Mesendoderm (in vitro differentiated cells): ENCODE measurements at regions not wholly inside any gene's neighbourhood (a gene's known extent, or its start where the extent isn't known, plus 50 kb on each side); places are given as distances from the start of the nearest gene placed in this dataset.

Experiments used
- DNase-seq: peaks from one replicate; pipeline ENCODE4 v3.0.0; 2013
- H2AK5ac ChIP-seq: 2 replicates; pipeline ENCODE4 v1.6.1; 2013; ENCODE audit warnings: low read length, inconsistent platforms
- H2BK120ac ChIP-seq: 2 replicates; pipeline ENCODE4 v1.6.1; 2013; ENCODE audit warnings: low read depth, mild to moderate bottlenecking, low read length, moderate library complexity, mixed read lengths
- H2BK15ac ChIP-seq: replicated peaks from 2 replicates; pipeline ENCODE4 v1.6.1; 2013; ENCODE audit warnings: low read depth, mild to moderate bottlenecking, moderate library complexity
- H2BK5ac ChIP-seq: 2 replicates; pipeline ENCODE4 v1.6.1; 2013; ENCODE audit warnings: low read length, inconsistent platforms
- H3K18ac ChIP-seq: 2 replicates; pipeline ENCODE4 v1.6.1; 2013; ENCODE audit warnings: mild to moderate bottlenecking, low read length, mixed read lengths
- H3K23ac ChIP-seq: one replicate; pipeline ENCODE4 v1.6.1; 2013; ENCODE audit warnings: low read length
- H3K27ac ChIP-seq: 2 replicates; pipeline ENCODE4 v1.5.1; 2013; ENCODE audit warnings: low read depth, mild to moderate bottlenecking, inconsistent platforms, low read length, moderate library complexity
- H3K27me3 ChIP-seq: 2 replicates; pipeline ENCODE4 v1.6.1; 2013; ENCODE audit warnings: low read length, control low read depth, mild to moderate bottlenecking, inconsistent platforms; ENCODE audit not compliant: insufficient read depth, poor library complexity
- H3K36me3 ChIP-seq: 2 replicates; pipeline ENCODE4 v1.6.1; 2013; ENCODE audit warnings: low read length, inconsistent platforms; ENCODE audit not compliant: control insufficient read depth, insufficient read depth
- H3K4ac ChIP-seq: one replicate; pipeline ENCODE4 v1.6.1; 2013; ENCODE audit warnings: low read depth, mild to moderate bottlenecking, low read length, moderate library complexity
- H3K4me1 ChIP-seq: 2 replicates; pipeline ENCODE4 v1.6.1; 2013; ENCODE audit warnings: low read depth, low read length, inconsistent platforms; ENCODE audit not compliant: control insufficient read depth
- H3K4me2 ChIP-seq: 2 replicates; pipeline ENCODE4 v1.6.1; 2013; ENCODE audit warnings: low read length
- H3K4me3 ChIP-seq: 2 replicates; pipeline ENCODE4 v1.5.1; 2013; ENCODE audit warnings: mild to moderate bottlenecking, low read length
- H3K56ac ChIP-seq: one replicate; pipeline ENCODE4 v1.6.1; 2013; ENCODE audit warnings: low read length
- H3K79me1 ChIP-seq: 2 replicates; pipeline ENCODE4 v1.6.1; 2013; ENCODE audit warnings: low read length, inconsistent platforms
- H3K79me2 ChIP-seq: 2 replicates; pipeline ENCODE4 v1.6.1; 2013; ENCODE audit warnings: mild to moderate bottlenecking, low read length; ENCODE audit not compliant: control insufficient read depth, insufficient read depth
- H3K9ac ChIP-seq: 2 replicates; pipeline ENCODE4 v1.6.1; 2013; ENCODE audit warnings: low read length, inconsistent platforms
- H4K5ac ChIP-seq: one replicate; pipeline ENCODE4 v1.6.1; 2013; ENCODE audit warnings: low read length
- H4K8ac ChIP-seq: one replicate; pipeline ENCODE4 v1.6.1; 2013; ENCODE audit warnings: low read depth, mild to moderate bottlenecking, control low read depth, low read length, moderate library complexity
- WGBS: extraction: QIAGEN DNeasy Blood & Tissue Kit; methylation state at CpG from one replicate; pipeline ENCODE4 v1.1.7; 2013; ENCODE audit warnings: low lambda C conversion rate, missing lambda C conversion rate; ENCODE audit not compliant: insufficient coverage; ENCODE audit errors: extremely low coverage; 5-methylcytosine and 5-hydroxymethylcytosine counted together

DNA sequence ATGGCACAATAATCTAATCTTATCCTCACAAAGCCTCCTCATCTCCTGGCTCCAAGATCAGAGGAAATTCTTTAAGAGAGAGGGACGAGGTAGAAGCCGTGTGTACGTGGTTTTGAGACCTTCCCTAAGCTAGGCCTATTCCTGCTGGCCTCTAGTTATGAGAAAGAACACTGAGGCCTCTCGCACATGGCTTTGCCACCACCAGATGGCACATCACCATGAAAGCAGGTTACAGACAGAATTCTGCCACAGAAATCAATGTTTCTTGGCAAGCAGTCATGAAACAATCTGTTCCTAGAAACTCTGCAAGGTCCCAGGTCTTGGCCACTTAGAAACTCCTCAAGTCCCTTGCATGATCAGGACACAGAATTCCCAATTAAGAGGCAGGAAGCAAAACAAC is 268.2 kb upstream of the TAS2R1 start:
- DNase-seq, result peak; percentile 71
- Histone ChIP-seq H3K27ac (no peak overlapping the region), H4K8ac (no peak overlapping the region), H3K27me3 (no peaks in the 10 kb centered on the region), H2AK5ac (no peak overlapping the region), H4K5ac (no peak overlapping the region), H3K9ac (no peak overlapping the region), H3K36me3 (no peaks in the 10 kb centered on the region), H3K23ac (no peak overlapping the region), H3K79me2 (no peaks in the 10 kb centered on the region), H2BK15ac (no peak overlapping the region), H3K4me2 (no peak overlapping the region), H3K4ac (no peak overlapping the region), H2BK5ac (no peak overlapping the region), H2BK120ac (no peak overlapping the region), H3K4me1 (peaks cover 6% of the 10 kb centered on the region), H3K79me1 (no peaks in the 10 kb centered on the region), H3K4me3 (no peak overlapping the region), H3K18ac (peak overlapping the region; percentile 51), H3K56ac (no peak overlapping the region)
- WGBS, result no CpG with 5 or more reads among the region's 4 CpGs

- H3K27ac ChIP-seq, result no peak overlapping the region
- H2AK5ac ChIP-seq, result no peak overlapping the region
- WGBS, result no CpG with 5 or more reads among the region's 5 CpGs
These were observed 265.1 kb upstream of the TAS2R1 start for GRCh38 chr5:9895302-9895645.

DNA sequence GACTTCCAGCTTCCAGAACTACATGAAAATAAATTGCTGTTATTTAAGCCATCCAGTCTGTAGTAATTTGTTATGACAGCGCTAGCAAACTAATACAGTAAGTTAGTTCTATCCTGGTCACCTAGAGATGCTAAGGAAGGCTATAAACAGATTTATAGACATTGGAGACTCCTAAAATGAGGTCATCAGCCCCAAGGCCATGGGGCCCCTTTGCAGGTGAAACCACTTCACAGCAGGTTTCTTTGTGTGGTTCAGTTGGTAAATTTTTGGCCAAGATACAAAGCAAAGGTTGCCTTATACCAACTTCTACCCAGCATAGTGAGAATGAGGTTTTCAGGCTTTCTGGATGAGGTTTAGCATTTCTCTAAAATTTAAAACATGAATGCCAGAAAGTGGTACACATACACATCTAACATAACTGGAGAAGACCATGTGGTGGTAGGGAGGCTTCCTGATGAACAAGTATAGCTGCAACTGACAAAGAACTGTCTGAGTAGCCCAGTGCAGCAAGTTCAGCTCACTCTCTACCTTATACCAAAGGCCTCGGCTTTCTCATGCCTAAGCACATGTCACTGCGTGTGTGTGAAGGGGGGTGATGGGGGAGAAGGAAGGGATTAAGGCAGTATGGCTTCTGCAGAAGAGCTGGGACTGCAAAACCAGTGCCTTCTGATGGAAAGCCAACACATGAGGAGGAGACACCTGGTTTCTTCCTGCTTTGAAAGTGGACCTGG is 264.6 kb upstream of the TAS2R1 start:
- Histone ChIP-seq H2AK5ac (peak overlapping the region; percentile 62), H4K8ac (no peak overlapping the region), H3K56ac (no peak overlapping the region), H3K9ac (no peak overlapping the region), H4K5ac (no peak overlapping the region), H3K36me3 (no peaks in the 10 kb centered on the region), H3K18ac (no peak overlapping the region), H3K23ac (peak overlapping the region; percentile 37), H3K27me3 (no peaks in the 10 kb centered on the region), H2BK15ac (no peak overlapping the region), H3K4me2 (no peak overlapping the region), H3K27ac (no peak overlapping the region), H2BK120ac (no peak overlapping the region), H3K4me1 (peaks cover 6% of the 10 kb centered on the region), H2BK5ac (no peak overlapping the region), H3K79me1 (no peaks in the 10 kb centered on the region), H3K4ac (no peak overlapping the region), H3K4me3 (no peak overlapping the region), H3K79me2 (no peaks in the 10 kb centered on the region)
- peak; percentile 17 for DNase-seq
- WGBS, result no CpG with 5 or more reads among the region's 3 CpGs

More at GRCh38 chr5:9895302-9895645, 265.1 kb upstream of the TAS2R1 start:
- no peaks in the 10 kb centered on the region for H3K79me2 ChIP-seq
- H3K23ac ChIP-seq, result no peak overlapping the region
- H2BK120ac ChIP-seq, result no peak overlapping the region
- H4K8ac ChIP-seq, result no peak overlapping the region
- H2BK15ac ChIP-seq, result no peak overlapping the region
- no peak overlapping the region for H3K9ac ChIP-seq
- peak; percentile 56 for DNase-seq
- no peaks in the 10 kb centered on the region for H3K36me3 ChIP-seq
- H3K4me1 ChIP-seq, result peaks cover 6% of the 10 kb centered on the region
- no peak overlapping the region for H3K4ac ChIP-seq
- H3K27me3 ChIP-seq, result no peaks in the 10 kb centered on the region
- H3K79me1 ChIP-seq, result no peaks in the 10 kb centered on the region
- H2BK5ac ChIP-seq, result no peak overlapping the region
- no peak overlapping the region for H3K18ac ChIP-seq
- no peak overlapping the region for H3K4me2 ChIP-seq
- H4K5ac ChIP-seq, result no peak overlapping the region
- no peak overlapping the region for H3K56ac ChIP-seq
- no peak overlapping the region for H3K4me3 ChIP-seq

GRCh38 chr5:9892696-9893095 is 262.5 kb upstream of the TAS2R1 start:
- Histone ChIP-seq H4K5ac (no peak overlapping the region), H4K8ac (no peak overlapping the region), H3K4ac (no peak overlapping the region), H2BK5ac (no peak overlapping the region), H3K27ac (no peak overlapping the region), H3K18ac (no peak overlapping the region), H3K9ac (no peak overlapping the region), H2BK120ac (no peak overlapping the region), H2AK5ac (no peak overlapping the region), H3K36me3 (no peaks in the 10 kb centered on the region), H3K27me3 (no peaks in the 10 kb centered on the region), H3K79me2 (no peaks in the 10 kb centered on the region), H2BK15ac (no peak overlapping the region), H3K23ac (no peak overlapping the region), H3K79me1 (no peaks in the 10 kb centered on the region), H3K4me1 (peaks cover 8% of the 10 kb centered on the region), H3K4me3 (no peak overlapping the region), H3K56ac (no peak overlapping the region), H3K4me2 (no peak overlapping the region)
- no CpG with 5 or more reads among the region's 3 CpGs for WGBS
- no peak for DNase-seq

DNA sequence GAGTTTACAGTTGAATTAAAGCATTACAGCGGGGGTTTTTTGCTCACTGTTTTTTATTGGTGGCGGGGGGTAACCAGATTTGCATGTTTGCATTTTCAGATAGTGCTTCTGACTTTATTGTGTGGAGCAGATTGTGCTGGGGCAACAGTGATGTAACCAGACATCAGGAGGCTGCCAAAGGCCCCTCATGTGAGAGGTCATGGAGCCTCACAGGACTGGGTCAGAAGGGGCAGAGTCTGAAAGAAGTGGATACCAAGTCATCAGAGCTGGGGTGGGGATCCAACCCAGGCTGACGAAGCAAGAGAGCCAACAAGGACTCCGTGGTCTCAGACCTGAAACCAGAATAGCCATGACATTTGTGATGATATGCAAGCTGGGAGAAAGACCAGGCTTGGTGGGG is 259.4 kb upstream of the TAS2R1 start:
- WGBS, result no CpG with 5 or more reads among the region's 4 CpGs
- Histone ChIP-seq H3K79me1 (no peaks in the 10 kb centered on the region), H2AK5ac (no peak overlapping the region), H4K8ac (no peak overlapping the region), H3K79me2 (no peaks in the 10 kb centered on the region), H3K4me1 (peaks cover 5% of the 10 kb centered on the region), H3K27ac (no peak overlapping the region), H3K27me3 (no peaks in the 10 kb centered on the region), H3K9ac (no peak overlapping the region), H3K18ac (no peak overlapping the region), H3K4me3 (no peak overlapping the region), H3K23ac (no peak overlapping the region), H3K4ac (no peak overlapping the region), H3K36me3 (no peaks in the 10 kb centered on the region), H4K5ac (no peak overlapping the region), H3K4me2 (no peak overlapping the region), H3K56ac (no peak overlapping the region), H2BK15ac (no peak overlapping the region), H2BK120ac (no peak overlapping the region), H2BK5ac (no peak overlapping the region)
- DNase-seq, result no peak

- no CpG with 5 or more reads among the region's 3 CpGs for WGBS
- Histone ChIP-seq H3K79me2 (no peaks in the 10 kb centered on the region), H3K27ac (no peak overlapping the region), H2AK5ac (no peak overlapping the region), H3K4me3 (no peak overlapping the region), H3K9ac (no peak overlapping the region), H3K56ac (no peak overlapping the region), H3K79me1 (no peaks in the 10 kb centered on the region), H3K36me3 (no peaks in the 10 kb centered on the region), H3K4me2 (no peak overlapping the region), H4K5ac (no peak overlapping the region), H3K4me1 (peaks cover 5% of the 10 kb centered on the region), H2BK5ac (no peak overlapping the region), H2BK120ac (no peak overlapping the region), H3K18ac (peak overlapping the region; percentile 4), H4K8ac (no peak overlapping the region), H3K4ac (no peak overlapping the region), H2BK15ac (no peak overlapping the region), H3K27me3 (no peaks in the 10 kb centered on the region), H3K23ac (no peak overlapping the region)
- DNase-seq, result no peak
These were observed 258.4 kb upstream of the TAS2R1 start for GRCh38 chr5:9888501-9888901.
